ENCODE measurements at regions not wholly inside any gene's neighbourhood (a gene's known extent, or its start where the extent isn't known, plus 50 kb on each side); places are given as distances from the start of the nearest gene placed in this dataset.

DNA sequence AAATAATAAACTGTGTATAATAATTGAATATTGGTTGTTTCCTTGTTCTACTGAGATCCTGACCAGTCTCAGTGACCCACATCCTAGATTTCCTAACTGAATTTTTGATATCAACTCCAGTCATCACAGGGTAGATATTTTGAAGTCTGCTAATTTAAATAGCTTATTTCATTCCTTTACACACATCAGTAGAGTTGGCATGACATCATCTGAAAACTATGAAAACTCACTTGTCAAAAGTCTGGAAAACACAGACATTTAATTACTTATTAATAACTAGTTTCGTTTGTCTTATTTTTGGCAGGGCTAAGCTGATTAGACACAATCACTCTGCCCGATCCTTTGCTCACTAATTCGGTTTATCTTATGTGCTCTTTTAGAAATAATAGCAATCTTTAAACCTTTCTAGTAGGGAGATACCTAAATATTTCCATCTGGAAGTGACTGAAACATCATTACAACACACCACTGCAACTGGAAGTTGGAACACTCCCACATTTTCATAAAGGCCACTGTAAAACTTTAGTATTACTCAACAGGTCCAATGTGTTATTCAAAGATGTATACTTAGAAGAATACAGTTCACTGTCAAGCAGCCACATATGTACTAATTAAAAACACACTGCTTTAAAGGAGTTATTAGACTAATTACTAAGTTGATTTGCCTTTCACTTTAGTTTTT, 198.4 kb upstream of the ZNF717 start:
- TF ChIP-seq CTCF (tag by site-specific recombination; IDR thresholded peaks at IDR 0.05) (no peak), ZNF449 (tag by site-specific recombination; IDR thresholded peaks at IDR 0.05) (no peak), ZBTB21 (tag by site-specific recombination; IDR thresholded peaks at IDR 0.05) (no peak)
